ENCODE measurements at regions not wholly inside any gene's neighbourhood (a gene's known extent, or its start where the extent isn't known, plus 50 kb on each side); places are given as distances from the start of the nearest gene placed in this dataset.

GRCh38 chr12:67720351-67720856 lies 71.9 kb downstream of the DYRK2 start:
- Histone ChIP-seq H3K9me3 (ENCODE audit: low read length) (no peaks in the 10 kb centered on the region), H3K36me3 (replicated peaks in 1 of 2; ENCODE audit: control insufficient read depth in 1 of 2, insufficient read depth in 2 of 2, low read length in 2 of 2) (no peaks in the 10 kb centered on the region), H3K4me3 (replicated peaks in 1 of 3; ENCODE audit: insufficient read depth in 1 of 3, low read depth in 2 of 3, low read length in 3 of 3) (no peak overlapping the region), H4K20me1 (ENCODE audit: insufficient read depth, low read length) (no peaks in the 10 kb centered on the region), H3K4me1 (ENCODE audit: insufficient read depth, low read length) (peaks cover 20% of the 10 kb centered on the region), H3K27me3 (ENCODE audit: control insufficient read depth in 1 of 2, insufficient read depth in 2 of 2, low read length in 2 of 2) (no peaks in the 10 kb centered on the region), H3K27ac (ENCODE audit: extremely low read length, insufficient read depth, low read length) (no peak overlapping the region), H3K79me2 (ENCODE audit: insufficient read depth, low read length) (no peaks in the 10 kb centered on the region), H2AFZ (ENCODE audit: low read length) (no peak overlapping the region), H3K4me2 (ENCODE audit: low read depth, low read length) (no peak overlapping the region), H3K9ac (ENCODE audit: insufficient read depth, low read depth, low read length) (no peak overlapping the region)
- no TSS peak for BruUV-seq (replicated peaks)
- ATAC-seq: no peak
- FAIRE-seq: no peak
- CTCF ChIA-PET (ENCODE audit: low intra/inter-chr PET ratio, low total read pairs): no interaction called here
- 0% methylated on average over 3 of the region's 3 CpGs for WGBS (ENCODE audit: low lambda C conversion rate)
- POLR2A ChIA-PET: no interaction called here
- intact Hi-C loops (cut with micrococcal nuclease; ENCODE audit: unreplicated experiment) (no loop called here), in situ Hi-C loops (cut with HindIII; ENCODE audit: extremely low pct_ligation_motif_present, low pct_unique_long_range_greater_than_20kb) (no loop called here)
- DNase-seq (ENCODE audit: low spot score): no peak
- TF ChIP-seq ZFP36L1 (CRISPR knock-in tag; IDR thresholded peaks at IDR 0.05) (no peak), ZFY (CRISPR knock-in tag; IDR thresholded peaks at IDR 0.05) (no peak), ZNF468 (CRISPR knock-in tag; IDR thresholded peaks at IDR 0.05) (no peak), HNF4A (CRISPR knock-in tag; IDR thresholded peaks at IDR 0.05) (peak; percentile 13; the same call in 1 of the 2 replicates), ELF4 (CRISPR knock-in tag; IDR thresholded peaks at IDR 0.05; ENCODE audit: borderline replicate concordance) (no peak), SIX4 (CRISPR knock-in tag; IDR thresholded peaks at IDR 0.05) (peak; percentile 86), KDM6A (CRISPR knock-in tag; IDR thresholded peaks at IDR 0.05; ENCODE audit: low read depth) (no peak)
- TF ChIP-seq, protein P1, sequence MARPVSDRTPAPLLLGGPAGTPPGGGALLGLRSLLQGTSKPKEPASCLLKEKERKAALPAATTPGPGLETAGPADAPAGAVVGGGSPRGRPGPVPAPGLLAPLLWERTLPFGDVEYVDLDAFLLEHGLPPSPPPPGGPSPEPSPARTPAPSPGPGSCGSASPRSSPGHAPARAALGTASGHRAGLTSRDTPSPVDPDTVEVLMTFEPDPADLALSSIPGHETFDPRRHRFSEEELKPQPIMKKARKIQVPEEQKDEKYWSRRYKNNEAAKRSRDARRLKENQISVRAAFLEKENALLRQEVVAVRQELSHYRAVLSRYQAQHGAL (CRISPR knock-in tag; IDR thresholded peaks at IDR 0.05; ENCODE audit: not compliant biosample characterization): no peak

DNA sequence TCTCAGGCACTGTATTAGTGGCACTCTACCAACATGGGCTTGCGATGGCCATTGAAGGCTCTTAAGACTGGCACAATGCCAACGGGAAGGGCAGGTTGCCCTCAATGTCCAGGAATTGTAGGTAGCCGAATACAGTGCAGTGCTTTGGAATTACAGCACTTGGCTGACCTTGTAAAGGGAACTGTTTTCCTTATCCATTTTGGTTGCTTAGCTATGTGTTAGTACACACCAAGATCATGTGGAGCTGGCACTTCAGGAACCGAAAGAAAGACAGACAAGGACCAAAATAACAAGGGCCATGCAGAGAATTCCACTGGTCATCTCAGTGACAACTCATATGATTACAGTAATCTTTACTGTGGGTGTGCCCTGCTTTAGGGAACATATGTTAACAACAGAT lies 72.7 kb downstream of the DYRK2 start:
- in situ Hi-C loops (cut with HindIII; ENCODE audit: extremely low pct_ligation_motif_present, low pct_unique_long_range_greater_than_20kb) (no loop called here), intact Hi-C loops (cut with micrococcal nuclease; ENCODE audit: unreplicated experiment) (no loop called here)
- H4K20me1 ChIP-seq (ENCODE audit: insufficient read depth, low read length): no peaks in the 10 kb centered on the region
- no peaks in the 10 kb centered on the region for H3K79me2 ChIP-seq (ENCODE audit: insufficient read depth, low read length)
- H3K27me3 ChIP-seq (ENCODE audit: control insufficient read depth in 1 of 2, insufficient read depth in 2 of 2, low read length in 2 of 2): no peaks in the 10 kb centered on the region
- no peak overlapping the region for H3K4me2 ChIP-seq (ENCODE audit: low read depth, low read length)
- no peak overlapping the region for H2AFZ ChIP-seq (ENCODE audit: low read length)
- DNase-seq (ENCODE audit: low spot score) (no peak), ATAC-seq (no peak), FAIRE-seq (no peak)
- no peaks in the 10 kb centered on the region for H3K36me3 ChIP-seq (replicated peaks in 1 of 2; ENCODE audit: control insufficient read depth in 1 of 2, insufficient read depth in 2 of 2, low read length in 2 of 2)
- no peak overlapping the region for H3K4me3 ChIP-seq (replicated peaks in 1 of 3; ENCODE audit: insufficient read depth in 1 of 3, low read depth in 2 of 3, low read length in 3 of 3)
- ChIA-PET POLR2A (no interaction called here), CTCF (ENCODE audit: low intra/inter-chr PET ratio, low total read pairs) (no interaction called here)
- no peak overlapping the region for H3K27ac ChIP-seq (ENCODE audit: extremely low read length, insufficient read depth, low read length)
- no peak overlapping the region for H3K9ac ChIP-seq (ENCODE audit: insufficient read depth, low read depth, low read length)
- H3K9me3 ChIP-seq (ENCODE audit: low read length): no peaks in the 10 kb centered on the region
- no TSS peak for BruUV-seq (replicated peaks)
- peaks cover 20% of the 10 kb centered on the region for H3K4me1 ChIP-seq (ENCODE audit: insufficient read depth, low read length)
- WGBS (ENCODE audit: low lambda C conversion rate): 11% methylated on average over 3 of the region's 4 CpGs
- TF ChIP-seq KLF16 (CRISPR knock-in tag; IDR thresholded peaks at IDR 0.05): no peak
- no peak for TF ChIP-seq SIX1 (CRISPR knock-in tag; IDR thresholded peaks at IDR 0.05; ENCODE audit: borderline replicate concordance)
- TF ChIP-seq ZSCAN30 (CRISPR knock-in tag; IDR thresholded peaks at IDR 0.05): no peak
- no peak for TF ChIP-seq SATB2 (CRISPR knock-in tag; IDR thresholded peaks at IDR 0.05)
- no peak for TF ChIP-seq SMAD3 (CRISPR knock-in tag; IDR thresholded peaks at IDR 0.05)
- no peak for TF ChIP-seq ZBTB43 (CRISPR knock-in tag; conservative IDR thresholded peaks at IDR 0.05)
- TF ChIP-seq, protein P2, sequence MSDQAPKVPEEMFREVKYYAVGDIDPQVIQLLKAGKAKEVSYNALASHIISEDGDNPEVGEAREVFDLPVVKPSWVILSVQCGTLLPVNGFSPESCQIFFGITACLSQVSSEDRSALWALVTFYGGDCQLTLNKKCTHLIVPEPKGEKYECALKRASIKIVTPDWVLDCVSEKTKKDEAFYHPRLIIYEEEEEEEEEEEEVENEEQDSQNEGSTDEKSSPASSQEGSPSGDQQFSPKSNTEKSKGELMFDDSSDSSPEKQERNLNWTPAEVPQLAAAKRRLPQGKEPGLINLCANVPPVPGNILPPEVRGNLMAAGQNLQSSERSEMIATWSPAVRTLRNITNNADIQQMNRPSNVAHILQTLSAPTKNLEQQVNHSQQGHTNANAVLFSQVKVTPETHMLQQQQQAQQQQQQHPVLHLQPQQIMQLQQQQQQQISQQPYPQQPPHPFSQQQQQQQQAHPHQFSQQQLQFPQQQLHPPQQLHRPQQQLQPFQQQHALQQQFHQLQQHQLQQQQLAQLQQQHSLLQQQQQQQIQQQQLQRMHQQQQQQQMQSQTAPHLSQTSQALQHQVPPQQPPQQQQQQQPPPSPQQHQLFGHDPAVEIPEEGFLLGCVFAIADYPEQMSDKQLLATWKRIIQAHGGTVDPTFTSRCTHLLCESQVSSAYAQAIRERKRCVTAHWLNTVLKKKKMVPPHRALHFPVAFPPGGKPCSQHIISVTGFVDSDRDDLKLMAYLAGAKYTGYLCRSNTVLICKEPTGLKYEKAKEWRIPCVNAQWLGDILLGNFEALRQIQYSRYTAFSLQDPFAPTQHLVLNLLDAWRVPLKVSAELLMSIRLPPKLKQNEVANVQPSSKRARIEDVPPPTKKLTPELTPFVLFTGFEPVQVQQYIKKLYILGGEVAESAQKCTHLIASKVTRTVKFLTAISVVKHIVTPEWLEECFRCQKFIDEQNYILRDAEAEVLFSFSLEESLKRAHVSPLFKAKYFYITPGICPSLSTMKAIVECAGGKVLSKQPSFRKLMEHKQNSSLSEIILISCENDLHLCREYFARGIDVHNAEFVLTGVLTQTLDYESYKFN (CRISPR knock-in tag; conservative IDR thresholded peaks at IDR 0.05): no peak
- no peak for TF ChIP-seq GABPB1 (CRISPR knock-in tag; IDR thresholded peaks at IDR 0.05)
